HG02678 (cell line): ENCODE measurements at regions not wholly inside any gene's neighbourhood (a gene's known extent, or its start where the extent isn't known, plus 50 kb on each side); places are given as distances from the start of the nearest gene placed in this dataset.
"Not testable (repeated sequence)": the region's sequence is repeated elsewhere in the genome, so short reads cannot be mapped to it uniquely, and the experiment has no call there.

Experiments used
- ATAC-seq: cut with Tn5 transposase; IDR thresholded peaks from one replicate; pipeline ENCODE4 v1.9.1; 2021; ENCODE audit warnings: mild to moderate bottlenecking, moderate library complexity; ENCODE audit not compliant: unreplicated experiment

DNA sequence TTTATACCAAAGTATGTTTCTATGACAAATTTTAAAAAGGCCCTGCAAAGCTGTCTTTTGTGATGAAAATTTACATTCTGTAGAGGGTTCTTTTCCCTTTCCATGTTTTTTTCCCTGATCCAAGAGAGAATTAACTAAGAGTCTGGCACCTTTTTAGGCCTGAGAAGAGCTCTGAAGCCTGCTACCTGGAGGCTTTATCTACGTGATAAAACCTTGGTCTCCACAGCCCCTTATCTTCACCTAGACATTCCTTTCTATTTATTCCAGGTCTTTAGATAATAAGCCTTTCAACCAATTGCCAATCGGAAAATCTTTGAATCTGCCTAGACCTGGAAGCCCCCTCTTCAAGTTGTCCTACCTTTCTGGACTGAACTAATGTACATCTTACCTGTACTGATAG lies 774.1 kb upstream of the LRRTM1 start:
- no peak for ATAC-seq

DNA sequence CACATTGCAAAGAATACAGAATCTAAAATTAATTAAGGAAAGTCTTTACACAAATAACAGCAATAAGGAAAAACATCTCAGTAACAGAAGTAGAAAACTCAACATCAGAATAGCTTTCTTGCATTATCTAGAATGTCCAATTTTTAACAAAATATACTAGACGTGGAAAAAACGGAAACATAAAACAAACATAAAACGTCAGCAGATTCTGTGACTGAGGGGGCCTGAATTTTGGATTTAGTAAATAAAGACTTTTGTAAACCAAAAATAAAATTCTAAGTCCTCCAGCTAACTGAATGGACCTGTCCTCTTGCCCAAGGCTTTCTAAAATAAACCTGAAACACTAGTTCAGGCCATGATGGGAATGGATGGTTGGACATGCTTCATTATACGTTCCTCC lies 773.5 kb upstream of the LRRTM1 start:
- no peak for ATAC-seq

DNA sequence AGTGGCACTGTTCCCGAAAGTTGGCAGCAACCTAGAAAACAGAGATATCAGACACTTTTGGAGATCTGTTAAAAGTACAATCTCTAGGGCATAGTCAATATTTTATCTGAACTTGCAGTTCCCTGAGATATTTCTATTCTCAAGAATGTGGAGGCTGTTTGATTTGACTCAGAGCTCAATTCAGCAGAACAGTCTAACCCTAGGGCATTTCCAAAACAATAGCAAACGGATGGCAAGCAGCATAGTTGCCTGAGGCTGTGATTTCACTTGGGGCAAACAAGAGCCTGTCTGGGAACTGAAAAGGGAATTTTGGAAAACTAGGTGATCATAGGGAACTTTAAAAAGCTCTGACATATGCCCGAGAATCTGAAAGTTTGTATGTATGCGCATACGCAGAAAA lies 772.8 kb upstream of the LRRTM1 start:
- no peak for ATAC-seq

DNA sequence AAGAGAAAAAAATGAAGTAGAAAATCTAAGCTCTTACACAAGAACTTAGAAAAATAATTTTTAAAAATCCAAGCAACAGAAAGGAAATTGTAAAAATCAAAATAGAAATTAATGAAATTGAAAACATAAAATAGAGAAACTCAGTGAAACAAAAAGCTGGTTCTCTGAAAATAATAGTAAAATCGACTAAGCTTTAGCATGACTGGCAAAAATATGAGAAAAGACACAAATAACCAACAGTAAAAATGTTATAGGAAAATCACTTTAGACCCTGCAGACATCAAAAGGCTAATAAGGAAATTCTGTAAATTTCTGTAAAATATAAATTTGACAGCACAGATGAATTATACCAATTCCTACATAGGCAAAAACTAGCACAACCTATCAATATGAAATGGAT lies 768.9 kb upstream of the LRRTM1 start:
- no peak for ATAC-seq

DNA sequence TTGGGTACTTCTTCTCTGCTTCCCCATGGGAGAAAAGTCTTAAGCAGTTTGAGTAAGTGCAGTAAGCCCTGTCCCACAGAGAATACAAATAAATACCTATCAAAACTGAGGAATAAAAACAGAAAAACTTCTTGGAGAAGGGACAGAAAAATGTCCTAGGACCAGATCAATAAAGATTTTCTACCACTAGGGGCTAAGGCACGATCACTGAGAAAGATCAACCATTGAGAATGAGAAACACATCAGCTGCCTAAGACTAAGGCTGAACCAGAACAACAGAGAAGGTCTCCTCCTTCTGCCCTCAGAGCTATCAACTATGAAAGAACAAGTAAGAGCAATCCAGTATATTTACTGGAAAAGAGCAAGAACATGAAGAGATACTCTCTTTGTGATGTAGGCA lies 763.6 kb upstream of the LRRTM1 start:
- ATAC-seq = no peak

DNA sequence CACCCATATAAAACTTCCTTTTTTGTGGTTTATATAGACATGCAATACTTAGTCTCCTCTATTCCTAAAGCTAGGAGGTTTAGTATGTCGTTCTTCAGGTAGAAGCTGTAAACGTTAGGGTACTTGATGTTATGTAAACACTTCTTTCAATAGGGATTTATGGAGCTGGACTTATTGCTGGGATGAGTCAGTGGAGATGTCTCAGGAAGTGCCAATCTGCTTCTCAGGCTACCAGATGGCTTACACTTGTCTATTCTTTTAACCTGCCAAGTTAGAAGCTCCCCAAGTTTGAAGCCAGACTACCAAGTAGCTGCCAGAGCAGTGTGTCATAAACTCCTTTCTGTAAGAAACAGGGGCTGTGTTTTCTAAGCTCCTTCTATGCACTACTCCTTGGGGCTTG lies 756.5 kb upstream of the LRRTM1 start:
- no peak for ATAC-seq

DNA sequence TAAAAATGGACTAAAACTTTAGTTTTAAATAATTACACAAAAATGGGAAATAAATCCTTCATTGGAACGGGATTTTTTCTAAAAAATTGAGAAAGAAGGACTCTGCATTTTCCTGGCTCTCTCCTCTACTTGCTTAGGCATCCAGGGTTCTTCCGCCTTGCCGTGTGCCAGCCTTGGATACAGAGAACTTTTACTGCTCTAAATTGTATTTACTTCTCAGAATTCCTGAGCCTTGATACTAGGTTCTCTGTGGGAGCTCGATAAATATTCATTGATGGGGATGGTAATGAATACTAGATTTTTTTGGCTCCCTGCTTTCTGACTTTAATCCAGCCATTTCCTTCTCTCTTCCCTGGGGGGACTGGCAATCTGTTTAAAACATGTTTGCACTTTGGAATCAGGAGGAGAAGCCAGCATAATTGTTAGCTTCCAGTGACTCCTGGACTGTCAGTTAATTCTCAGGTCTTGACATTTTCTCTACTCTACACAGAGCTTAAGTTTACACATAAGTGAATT lies 746.1 kb upstream of the LRRTM1 start:
- no peak for ATAC-seq

DNA sequence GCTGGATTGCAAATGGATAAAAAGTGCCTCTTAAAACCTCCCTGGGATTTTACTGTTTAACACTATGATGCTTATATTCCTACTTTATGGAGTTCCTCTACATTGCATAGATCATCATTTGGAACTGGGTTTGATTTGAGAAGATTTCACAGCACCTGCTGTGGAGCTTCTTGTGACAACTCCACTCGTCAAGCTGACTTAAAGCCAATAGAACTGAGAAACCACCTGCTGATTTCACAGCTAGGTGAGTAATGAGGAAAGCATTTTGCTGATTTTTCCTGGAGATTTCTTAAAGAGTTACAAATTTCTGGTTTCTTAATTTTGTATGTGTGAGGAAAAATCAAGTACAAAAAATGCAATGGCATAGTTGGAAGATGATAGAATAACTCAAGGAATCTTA lies 739.1 kb upstream of the LRRTM1 start:
- ATAC-seq = no peak

DNA sequence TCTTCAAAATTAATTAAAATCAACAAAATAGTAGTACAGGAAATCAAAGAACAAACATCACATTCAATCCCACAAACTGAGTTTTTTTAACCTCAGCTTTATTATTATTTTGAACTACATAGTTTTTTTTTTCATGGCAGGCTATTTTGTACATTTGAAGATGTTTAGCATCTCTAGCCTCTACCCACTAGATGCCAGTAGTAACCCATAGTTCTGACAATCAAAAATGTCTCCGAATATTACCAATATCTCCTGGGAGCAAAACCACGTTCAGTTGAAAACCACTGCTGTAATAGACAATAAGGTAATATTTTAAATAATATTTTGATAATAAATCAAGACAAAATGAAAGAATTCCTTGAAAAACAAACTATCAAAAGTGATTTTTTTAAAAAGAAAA lies 702.6 kb upstream of the LRRTM1 start:
- no peak for ATAC-seq

DNA sequence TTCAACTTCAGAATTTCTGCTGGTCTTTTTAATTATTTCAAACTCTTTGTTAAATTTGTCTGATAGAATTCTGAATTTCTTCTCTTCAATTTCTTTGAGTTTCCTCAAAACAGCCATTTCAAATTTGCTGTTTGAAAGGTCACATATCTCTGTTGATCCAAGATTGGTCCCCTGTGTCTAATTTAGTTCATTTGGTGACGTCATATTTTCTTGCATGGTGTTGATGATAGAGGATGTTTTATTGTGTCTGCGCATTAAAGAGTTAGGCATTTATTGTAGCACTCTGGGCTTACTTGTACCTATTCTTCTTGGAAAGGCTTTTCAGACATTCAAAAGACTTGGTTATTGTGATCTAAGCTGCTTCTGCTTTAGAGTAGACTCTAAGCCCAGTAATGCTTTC lies 698.4 kb upstream of the LRRTM1 start:
- ATAC-seq = no peak

DNA sequence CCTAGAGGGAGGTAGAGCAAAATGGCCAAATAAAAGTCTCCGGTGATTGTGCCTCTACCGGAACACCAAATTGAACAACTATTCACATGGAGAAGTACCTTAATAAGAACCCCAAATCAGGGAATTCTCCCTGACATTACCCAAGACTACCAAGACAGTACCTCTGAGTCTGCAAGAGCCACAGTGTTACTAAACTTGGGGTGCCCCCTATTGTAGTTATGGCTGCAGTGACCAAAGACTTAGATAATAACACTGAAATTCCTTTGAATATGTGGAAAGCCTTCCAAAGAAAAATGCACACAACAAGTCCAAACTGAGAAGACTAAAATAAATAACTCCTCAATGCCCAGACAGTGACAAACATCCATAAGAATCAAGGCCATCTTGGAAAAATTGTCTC lies 682.9 kb upstream of the LRRTM1 start:
- ATAC-seq = no peak

DNA sequence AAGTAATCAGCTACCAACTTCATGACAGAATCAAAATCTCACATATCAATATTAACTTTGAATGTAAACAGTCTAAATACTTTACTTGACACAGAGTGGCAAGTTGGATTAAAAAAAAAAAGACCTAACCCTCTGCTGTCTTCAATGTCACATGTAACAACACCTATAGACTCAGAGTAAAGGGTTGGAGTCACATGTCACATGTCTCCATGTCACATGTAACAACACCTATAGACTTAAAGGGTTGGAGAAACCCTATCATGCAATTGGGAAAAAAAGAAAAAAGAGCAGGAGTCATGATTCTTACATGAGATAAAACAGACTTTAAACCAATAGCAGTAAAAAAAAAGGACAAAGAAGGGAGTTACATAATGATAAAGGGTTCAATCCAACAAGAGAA lies 665.3 kb upstream of the LRRTM1 start:
- no peak for ATAC-seq

DNA sequence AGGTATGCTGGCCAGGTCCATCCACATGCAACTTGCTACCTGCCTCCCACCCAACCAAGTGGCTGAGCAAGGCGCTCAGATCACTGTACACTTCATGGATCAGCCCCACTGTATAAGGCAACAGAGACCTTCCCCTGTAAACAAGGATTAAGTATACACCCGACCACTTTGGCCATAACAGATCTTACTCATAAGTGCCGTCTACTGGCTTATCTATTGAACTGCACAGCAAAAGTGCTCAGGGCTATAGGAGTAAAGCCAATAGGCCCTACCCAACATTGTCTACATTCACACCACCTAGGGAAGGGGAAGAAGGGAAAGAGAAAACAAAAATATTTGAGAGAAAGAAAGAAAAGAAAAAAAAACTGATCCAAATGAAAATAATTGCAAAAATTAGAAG lies 663.9 kb upstream of the LRRTM1 start:
- ATAC-seq = no peak

DNA sequence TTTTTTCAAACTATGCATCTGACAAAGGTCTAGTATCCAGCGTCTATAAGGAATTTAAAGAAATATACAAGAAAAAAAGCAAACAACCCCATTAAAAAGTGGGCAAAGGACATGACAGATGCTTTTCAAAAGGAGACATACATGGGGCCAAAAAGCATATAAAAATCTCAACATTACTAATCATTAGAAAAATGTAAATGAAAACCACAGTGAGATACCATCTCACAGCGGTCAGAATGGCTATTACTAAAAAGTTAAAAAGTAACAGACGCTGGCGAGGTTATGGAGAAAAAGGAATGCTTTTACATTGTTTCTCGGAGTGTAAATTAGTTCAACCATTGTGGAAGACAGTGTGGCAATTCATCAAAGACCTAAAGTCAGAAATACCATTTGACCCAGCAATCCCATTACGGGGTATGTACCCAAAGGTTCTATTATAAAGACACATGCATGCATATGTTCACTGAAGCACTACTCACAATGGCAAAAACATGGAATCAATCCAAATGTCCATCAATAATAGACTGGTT lies 643.1 kb upstream of the LRRTM1 start:
- no peak for ATAC-seq

DNA sequence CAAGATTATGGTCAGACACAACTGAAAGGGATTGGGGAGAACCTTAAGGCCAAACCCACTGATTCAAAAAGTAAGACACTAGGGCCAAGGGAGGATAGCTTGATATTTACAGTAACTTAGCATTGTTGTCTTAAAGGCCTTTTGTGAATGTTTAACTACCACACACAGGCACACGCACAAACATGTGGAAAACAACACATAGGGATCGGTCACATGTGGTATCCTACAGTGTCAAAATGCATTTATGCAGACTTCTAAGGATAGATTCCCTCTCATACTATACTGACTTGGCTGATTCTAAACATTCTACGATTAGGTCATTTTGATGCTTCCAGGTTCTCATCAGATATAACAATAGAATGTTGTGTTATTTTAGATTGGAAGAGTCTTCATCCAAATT lies 638.9 kb upstream of the LRRTM1 start:
- no peak for ATAC-seq

DNA sequence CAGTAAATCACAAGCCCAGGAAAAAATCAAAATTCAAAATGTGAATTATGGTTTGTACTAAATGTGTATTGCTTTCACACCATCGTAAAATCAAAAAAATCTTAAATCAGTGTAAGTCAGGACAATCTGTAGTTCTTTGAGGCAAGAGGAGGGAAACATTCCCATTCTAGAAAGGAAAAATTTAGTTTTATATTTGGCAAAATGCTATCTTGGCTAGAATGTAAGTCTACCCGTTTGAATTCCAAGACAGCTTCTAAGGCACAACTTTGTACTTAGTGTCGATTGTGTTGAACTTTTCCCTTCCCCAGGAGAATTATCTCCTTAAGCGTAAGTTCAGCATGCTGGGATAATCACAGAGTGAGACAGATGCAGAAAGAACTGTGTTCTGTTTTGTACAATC lies 638.2 kb upstream of the LRRTM1 start:
- ATAC-seq = no peak

DNA sequence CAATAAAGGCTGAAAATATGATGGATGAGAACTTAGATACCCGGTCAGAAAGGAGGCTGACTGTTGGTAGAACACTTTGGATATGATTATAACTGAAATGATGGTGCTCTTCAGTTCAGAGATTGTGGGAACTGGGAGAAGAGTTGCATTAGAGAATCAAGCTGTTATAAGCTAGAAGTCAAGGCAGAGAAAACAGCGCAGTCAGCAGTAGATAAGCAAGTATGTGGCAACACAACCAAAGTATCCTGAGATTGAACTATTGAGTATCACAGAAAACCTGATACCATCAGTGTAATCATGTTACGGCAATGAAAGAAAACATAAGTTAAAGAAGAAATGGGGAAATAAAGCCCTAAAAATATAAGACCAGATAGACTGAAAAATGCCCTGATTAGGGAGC lies 633.9 kb upstream of the LRRTM1 start:
- no peak for ATAC-seq

DNA sequence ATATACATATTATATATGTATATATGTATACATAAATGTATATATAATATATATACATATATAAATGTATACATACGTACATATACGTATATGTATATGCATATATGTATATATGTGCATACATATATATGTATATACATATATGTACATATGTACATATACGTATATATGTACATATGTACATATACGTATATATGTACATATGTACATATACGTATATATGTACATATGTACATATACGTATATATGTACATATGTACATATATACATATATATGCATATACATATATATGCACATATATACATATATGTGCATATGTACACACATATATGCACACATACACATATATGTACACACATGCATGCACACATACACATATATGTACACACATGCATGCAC lies 627.3 kb upstream of the LRRTM1 start:
- ATAC-seq = not testable (repeated sequence)

DNA sequence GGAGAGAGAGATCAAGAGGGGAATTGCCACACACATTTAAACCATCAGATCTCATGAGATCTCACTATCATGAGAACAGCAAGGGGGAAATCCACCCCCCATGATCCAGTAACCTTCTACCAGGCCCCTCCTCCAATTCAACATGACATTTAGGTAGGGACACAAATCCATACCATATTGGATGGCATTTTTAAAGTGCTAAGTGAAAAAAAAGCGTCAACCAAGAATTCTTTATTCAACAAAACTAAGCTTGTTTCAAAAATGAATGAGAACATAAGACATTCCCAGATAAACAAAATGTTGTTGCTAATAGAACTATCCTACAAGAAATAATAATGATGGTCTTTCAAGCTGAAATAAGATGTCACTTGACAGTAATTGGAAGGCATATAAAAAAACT lies 626.2 kb upstream of the LRRTM1 start:
- no peak for ATAC-seq

DNA sequence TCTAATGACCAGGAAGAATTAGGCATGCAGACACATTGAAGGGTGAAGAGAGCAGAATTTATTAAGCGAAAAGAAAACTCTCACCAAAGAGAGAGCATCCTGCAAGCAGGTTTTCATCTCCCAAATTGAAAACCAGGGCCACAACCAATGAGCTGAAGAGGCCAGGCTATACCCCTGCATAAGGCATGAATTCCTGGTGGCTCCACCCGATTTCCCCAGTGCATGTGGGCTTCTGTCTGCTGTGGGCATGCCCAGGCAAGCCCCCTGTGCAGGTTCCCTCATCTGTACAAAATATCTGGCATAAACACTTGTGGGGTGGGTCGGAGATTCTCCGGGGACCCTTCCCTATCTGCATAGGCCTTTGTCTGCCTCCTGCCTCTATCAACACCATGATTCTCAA lies 621.6 kb upstream of the LRRTM1 start:
- ATAC-seq = no peak

DNA sequence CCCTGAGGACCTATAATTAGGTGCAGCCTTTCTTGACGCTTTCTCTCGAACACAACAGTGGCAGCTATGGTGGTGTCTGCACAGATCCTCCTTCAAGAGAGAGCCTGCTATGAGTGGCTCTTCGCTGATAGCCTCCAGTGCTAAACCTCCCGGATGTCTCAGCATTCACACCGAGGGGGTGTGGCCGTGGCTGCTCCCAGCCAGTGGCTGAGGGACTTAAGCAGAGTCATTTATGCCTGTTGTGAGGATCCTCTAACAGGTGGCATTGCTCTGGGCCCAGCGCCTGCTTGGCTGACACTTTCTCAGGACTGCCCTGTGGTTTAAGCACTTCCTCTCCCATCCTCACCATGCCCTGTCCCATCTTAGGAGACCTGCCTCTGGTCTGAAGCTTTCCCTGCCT lies 592.0 kb upstream of the LRRTM1 start:
- ATAC-seq = no peak

DNA sequence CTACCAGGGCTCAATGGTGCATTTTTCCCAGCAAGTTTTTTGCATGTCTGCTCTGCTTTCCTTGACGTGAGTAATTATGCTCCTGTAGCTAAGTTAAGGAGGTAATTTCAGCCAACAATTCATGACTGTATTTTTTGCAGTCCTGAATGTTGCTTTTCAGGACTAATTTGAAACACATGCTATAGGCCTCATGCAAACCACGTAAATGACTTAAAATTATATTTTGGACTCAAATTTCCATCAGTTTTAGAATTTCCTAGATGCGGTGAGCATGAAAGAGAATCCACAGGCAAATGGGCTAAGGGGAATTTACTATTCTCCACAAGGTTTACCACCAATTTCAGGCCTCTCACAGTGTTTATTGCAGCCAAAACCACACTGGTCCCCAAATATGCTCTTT lies 589.9 kb upstream of the LRRTM1 start:
- no peak for ATAC-seq

DNA sequence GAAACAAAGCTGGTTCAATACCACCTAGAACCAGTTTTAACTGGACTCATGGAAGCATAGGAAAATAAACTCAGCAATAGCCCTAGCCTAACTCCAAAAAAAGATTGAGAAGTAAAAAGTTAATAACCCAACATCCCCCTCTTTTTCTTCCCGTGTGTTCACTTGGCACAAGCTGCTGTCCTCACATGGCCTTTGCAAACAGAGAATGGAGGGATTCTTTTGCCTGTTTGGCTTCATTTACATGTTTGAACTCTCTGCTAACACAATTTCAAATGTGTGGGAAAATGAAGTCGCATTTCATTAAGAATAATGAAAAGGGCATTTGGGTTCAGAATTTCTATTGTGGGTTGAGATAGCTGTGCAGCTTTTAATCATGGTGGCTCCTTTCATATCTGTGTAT lies 589.2 kb upstream of the LRRTM1 start:
- no peak for ATAC-seq

DNA sequence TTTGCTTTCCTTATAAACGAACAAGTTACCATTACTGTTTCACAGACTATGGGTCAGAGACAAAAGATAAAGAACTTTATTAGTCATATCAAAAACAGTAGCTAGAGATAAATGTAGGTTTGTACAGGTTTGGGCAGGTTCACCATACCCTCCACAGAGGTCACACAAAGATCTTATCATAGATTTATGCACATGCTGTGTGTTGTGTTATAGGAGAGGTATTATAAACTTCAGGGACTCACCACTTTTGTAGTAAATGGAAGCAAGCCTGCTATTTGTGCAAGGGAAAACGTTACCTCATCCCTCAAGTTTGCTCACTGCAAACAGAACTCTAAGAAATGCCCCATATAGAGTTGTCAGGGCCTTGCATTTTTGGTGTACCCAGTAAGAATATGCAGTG lies 584.5 kb upstream of the LRRTM1 start:
- no peak for ATAC-seq
